ENCODE measurements at regions not wholly inside any gene's neighbourhood (a gene's known extent, or its start where the extent isn't known, plus 50 kb on each side); places are given as distances from the start of the nearest gene placed in this dataset.

DNA sequence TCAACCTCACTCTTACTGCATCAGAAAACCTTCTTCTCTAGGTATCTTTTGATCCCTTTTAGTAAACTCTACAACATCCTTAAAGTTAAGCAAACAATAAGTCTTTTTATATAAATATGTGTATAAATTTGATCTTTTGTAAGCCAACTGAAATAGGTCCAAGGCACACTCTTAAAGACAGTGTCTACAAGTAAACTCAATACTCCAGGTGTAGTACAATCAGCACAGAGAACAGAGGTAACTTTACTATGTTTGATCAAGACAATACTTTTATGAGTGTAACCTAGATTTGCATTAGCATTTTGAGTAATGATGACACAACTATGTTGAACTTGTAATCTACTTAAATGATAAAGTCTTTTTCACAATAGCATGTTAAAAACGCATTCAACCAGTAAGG, 593.1 kb upstream of the CHAC2 start:
- TF ChIP-seq ZSCAN30 (tag by site-specific recombination; IDR thresholded peaks at IDR 0.05) (no peak), ZNF184 (tag by site-specific recombination; IDR thresholded peaks at IDR 0.05) (no peak), SP2 (tag by site-specific recombination; IDR thresholded peaks at IDR 0.05) (no peak), ZNF76 (tag by site-specific recombination; IDR thresholded peaks at IDR 0.05; ENCODE audit: borderline replicate concordance, low read depth) (no peak), YY1 (tag by site-specific recombination; IDR thresholded peaks at IDR 0.05) (no peak)
